NCI-H1694 (cell line): ENCODE measurements at regions not wholly inside any gene's neighbourhood (a gene's known extent, or its start where the extent isn't known, plus 50 kb on each side); places are given as distances from the start of the nearest gene placed in this dataset.

ENCODE experiments used
- DNase-seq: peaks from one replicate; lab custom pipeline; 2025; lab: John Stamatoyannopoulos, UW

DNA sequence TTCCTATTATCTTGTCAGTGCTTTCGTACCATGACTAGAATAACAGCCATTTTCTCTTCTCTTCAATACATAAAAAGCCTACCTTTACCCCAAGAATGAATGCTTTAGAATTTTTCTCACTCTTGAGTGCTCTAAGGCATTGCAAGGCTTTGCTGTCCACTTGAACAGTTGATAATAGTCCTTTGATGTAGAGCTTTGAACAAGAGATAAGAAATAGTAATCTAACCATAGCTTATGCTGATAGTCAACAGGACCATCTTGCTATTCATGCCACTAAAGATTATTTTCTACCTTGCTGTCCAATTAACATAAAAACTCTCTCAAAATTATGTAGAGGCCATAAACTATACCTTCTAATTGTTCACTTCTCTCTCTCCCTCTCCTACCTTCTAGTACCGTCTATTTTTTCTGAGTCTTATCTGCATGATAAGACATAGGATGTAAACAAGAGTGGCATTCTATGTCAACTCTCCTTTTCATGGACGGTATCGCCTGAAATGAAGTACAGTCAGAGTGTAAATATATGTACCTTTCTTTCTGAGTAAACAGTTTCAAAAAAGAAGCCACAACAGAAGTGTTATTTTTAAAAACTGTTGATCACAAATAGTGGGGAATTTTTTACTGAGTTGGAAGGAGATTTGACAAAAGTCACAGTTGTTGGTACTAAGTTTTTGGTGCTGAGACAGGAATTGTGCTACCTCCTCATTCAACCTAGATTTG lies 297.9 kb downstream of the NDFIP2 start:
- no peak for DNase-seq

DNA sequence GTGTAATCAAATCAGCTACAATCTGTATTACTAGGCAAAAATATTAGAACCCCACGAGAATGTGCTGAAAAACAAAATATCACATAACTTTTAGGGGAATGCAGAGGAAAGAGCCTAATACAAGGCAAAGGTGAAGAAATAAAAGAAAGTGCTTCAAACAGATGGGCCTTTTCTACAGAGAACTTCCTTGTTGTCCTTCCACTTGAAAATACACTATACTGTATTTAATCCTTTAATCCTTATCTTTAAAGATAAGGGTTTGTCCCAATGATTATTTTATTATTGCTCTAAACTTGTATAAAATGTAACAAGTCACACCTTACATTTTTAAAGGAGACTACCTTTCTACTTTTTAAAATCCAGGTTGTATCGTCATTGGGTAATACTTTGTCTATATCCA lies 296.5 kb downstream of the NDFIP2 start:
- no peak for DNase-seq

DNA sequence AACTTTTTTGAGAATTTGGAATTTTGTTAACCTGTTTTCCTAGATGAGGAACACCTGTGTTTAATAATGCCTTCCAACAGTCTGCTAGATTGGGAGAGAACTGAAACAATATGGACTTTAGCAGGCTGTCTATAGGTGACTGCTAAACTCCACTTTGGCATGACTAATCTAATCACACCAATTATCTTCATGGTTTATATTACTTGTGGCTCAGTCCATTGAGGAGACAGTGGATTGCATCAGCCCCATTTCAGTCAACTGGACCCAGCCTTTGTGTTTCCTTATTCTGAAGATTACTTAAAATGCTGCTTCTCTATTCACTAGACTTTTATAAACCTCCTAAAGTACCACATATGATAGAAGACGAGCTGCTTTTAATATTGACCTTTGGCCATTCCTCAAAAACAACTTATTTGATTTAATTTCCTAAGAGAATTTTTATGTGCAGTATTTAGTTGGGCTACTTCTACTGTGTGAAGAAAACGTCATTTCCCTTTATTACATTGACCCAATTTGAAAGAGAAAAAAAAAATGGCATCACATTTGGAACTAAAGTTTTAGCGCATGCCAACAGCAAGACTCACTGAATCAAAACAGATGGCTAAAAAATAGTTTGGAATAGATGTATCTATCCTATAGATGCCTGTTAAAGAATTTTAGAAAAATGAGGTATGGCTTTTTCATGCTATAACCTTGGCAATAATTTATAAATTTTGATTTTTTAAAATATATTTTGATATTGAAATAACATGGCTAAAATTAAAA lies 295.8 kb downstream of the NDFIP2 start:
- no peak for DNase-seq

DNA sequence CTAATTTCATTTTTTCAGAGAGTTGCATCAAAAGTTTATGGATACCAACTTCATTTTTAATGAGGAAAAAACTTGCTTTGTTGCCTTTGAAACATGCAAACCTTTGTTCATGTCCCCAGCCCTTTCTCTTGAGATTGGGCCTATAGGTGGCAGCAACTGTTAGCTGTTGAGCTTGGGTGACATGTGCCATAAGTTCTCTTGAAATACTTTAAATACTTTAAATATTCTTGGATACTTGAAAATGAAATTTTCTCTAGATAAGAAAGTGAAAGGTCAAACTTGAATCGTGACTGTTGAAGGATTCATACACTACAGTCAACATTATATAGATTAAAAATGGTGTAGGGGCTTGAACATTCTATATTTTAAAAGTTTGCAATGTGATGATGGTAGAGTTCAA lies 294.9 kb downstream of the NDFIP2 start:
- DNase-seq, result peak; percentile 14

DNA sequence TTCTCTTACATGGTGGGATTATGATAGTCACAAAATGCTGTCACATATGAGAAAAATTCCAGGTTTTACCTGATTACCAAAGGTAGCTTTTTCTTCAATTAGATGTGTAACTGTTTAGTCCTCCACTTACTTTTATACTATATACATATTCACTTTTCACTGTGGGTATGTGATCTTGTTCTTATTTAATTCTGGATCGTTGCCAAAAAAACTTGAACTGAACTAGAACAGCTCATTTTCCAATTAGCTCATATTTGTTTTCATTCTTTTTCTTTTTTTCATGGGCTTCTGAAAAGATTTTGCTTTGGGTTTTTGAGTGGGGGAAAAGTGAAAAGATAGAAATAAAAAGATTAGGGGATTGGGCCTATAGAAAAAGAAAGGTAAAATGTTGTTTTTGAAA lies 291.9 kb downstream of the NDFIP2 start:
- DNase-seq, result no peak

DNA sequence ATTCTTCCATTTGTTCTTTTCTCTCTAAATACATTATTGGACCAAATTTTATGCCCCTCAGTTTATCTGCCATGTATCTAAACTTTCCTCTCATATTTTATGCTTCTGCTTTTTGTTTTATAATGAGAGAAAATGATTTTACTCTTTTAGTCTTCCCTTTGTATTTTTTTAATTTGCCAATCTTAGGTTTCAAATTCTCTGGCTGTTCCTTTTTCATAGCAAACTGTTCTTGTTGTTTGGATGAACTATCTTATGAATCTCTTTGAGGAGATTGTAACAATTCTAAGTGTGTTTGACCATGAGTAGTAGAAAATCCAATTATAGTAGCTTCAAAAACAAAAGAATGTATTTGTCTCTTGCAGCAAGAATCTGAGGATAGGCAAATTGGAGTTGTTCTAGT lies 290.5 kb downstream of the NDFIP2 start:
- no peak for DNase-seq

DNA sequence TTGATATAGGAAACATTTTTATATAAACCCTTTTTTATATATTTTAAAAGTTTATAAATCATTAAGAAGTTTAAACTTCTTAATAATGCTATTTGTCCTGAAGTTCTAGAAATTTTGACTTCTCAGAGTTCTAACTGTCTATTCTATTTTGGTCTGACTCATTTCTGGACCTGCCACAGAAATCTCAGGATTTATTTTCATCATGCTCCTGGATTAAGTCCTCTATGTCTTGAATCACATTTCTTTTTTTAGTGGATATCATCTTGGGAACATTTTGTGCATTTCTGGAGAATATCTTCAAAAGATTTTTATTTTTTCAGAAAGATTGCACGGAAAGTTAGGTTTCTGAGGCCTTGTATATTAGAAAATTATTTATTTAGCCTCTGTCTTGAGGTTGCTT lies 289.1 kb downstream of the NDFIP2 start:
- no peak for DNase-seq

DNA sequence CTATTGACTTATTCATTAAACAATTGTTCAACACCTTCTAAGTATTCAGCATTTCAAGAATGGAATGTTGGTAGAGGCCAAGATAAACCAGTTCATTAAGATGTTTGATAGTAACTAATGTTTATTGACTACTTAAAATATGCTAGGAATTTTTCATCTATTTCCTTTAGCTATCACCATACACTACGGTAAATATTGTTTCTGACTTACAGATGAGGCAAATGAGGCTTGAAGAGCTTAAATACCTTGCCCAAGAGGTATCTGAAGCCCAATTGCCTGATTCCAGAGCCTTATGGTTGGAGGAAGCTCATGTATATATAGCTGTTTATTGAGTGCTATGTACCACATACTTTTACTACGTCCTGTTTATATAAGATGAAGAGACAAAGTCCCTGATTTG lies 286.2 kb downstream of the NDFIP2 start:
- no peak for DNase-seq

DNA sequence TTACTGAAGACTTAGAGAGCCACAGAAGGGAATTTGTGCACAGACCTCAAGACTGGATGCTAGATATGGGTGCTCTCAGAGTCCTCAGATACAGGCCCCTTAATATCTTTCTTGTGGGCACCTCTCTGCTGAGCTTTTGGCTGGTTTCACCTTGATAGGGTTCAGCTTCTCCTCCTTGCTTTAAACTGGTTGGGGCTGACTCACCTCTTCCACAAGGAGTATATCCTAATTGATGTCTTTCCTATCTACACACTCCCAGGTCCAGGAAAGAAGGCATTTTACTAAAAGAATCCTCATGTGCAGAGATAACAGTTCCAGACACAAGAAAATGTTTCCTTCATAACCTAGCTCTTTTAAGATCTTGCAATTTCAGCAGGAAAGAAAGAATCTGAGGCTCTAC lies 284.4 kb downstream of the NDFIP2 start:
- DNase-seq, result no peak

DNA sequence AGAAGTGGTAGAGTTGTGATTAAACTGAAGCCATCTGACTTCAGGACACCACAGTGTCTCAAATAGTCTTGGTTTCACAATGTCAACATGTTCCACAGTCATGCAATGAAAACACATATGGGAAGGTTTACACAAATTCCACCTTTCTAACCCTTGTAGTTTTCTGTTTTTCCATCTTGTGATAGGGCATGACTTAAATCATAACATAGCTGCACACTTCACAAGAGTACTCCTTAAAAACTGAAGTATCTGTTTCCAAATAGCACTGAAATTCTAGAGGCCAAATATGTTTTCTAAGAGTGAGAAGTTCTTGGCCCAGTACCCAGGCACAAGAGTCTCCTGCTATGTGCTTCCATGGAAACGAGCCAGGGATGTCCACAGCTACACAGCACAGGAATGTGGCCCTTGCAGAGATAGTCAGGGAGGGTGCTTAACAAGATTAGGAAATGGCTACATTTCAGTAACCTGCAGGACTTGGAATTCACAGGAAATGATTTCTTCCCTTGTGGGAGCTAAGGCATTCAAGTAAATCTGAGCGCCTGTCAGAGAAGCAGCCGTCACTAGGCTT lies 269.1 kb downstream of the NDFIP2 start:
- no peak for DNase-seq

DNA sequence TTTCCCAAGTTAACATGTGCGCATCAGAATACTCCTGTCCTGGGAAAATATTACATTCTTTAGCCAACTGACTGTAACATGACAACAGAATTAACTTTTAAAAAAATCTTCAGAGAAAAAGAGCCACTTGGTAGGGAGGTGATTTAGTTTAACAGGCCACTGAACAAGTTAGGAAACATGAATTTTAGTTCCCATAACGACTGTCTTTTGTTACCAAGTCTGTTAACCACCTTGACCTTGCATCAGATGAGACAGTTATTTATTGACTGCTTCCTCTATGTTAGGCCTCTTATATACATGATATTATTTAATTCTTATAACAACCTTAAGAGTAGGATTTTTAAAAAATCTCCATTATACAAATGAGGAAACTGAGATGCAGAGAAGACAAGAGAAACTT lies 268.6 kb downstream of the NDFIP2 start:
- DNase-seq, result no peak

DNA sequence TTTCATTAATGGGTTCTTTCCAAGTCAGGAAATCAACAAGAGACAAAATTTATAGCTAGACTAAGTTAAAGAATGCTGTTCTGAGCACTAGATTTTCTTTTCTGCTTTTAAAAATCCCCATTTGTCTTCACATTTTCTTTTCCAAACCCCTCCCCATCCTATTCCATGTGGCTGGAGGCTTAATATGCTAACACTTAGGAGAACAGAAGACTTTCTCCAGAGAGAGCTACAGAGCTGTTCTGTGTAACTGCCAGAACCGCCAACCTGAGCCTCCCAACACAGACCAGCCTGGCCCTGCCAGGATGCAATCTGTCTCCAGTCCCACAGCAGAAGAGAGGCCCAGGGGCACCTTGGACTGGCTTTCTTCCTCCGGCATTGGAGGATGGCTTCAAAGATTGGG lies 264.1 kb downstream of the NDFIP2 start:
- DNase-seq, result no peak

DNA sequence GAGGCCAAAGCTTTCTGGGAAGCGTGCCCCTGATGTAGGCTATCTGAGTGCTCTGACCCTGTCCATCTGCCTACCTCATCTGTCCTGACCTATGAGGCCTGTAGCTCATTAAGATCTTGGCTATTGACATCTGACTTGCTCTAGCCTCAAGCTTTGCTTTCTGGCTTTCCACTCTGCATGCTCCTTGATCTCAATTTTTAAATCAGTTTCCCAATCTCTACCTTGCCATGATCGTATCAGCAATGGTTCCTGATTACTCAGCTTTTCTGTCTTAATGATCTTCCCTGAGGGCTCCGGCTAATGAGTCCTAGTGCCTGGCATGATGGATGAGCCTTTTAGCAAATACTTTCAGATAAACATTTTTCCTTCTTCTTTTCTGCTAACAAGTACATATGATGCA lies 262.0 kb downstream of the NDFIP2 start:
- no peak for DNase-seq

DNA sequence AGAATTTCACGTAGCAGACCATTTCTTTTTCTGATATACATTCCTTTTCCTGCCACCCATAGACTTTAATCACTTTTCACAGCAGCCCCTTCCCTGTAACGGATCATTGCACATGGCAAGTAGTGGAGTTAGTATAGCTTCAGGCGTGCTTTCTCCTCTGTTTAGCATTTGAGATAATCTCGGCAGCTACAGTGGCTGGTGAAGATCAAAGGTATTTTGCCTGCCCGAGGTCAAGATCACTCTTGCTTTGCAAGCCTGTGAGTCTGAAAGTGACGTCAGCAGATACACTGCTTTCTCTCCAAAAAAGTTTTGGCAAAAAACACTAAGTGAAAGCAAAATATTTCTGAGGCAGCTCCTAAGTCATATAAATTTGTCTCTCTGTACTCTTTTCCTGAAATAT lies 260.0 kb downstream of the NDFIP2 start:
- DNase-seq, result no peak

DNA sequence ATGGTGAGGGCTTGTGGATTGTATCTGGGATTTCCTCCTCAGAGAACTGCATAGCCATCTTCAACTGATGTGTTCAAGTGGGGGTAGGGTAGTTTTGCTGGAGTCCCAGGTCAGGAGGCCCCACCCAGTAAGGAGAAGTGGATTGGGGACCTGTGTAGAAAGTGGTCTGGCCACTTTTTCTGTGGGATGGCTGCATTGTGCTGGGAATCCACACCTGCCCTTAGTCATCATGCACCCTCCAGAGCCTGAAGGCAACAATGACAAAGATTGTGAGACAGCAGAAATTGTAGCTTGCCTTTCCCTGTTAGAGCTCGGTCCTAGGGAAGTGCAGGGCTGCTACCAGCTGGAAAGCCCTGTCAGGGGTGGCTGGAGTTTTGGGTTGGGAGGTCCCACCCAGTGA lies 255.4 kb downstream of the NDFIP2 start:
- no peak for DNase-seq

DNA sequence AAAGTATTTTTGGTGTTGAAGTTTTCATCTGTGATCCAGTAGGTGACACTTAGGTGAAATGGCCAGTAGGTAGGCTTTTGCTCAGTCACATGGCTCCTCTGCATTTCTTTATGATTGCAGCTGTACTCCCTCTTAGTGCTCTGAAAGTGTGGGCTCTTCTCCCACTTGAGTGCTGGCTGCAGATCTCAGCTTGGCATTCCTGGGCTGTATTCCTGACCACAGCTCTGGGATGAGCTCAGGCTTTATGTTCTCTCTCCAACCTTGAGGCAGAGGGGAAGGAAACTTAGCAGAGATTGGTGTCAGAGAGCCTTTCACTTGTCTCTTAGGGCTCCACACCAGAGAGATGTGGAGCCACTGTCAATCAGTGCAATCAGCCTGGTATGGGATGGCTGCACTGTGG lies 254.3 kb downstream of the NDFIP2 start:
- no peak for DNase-seq

DNA sequence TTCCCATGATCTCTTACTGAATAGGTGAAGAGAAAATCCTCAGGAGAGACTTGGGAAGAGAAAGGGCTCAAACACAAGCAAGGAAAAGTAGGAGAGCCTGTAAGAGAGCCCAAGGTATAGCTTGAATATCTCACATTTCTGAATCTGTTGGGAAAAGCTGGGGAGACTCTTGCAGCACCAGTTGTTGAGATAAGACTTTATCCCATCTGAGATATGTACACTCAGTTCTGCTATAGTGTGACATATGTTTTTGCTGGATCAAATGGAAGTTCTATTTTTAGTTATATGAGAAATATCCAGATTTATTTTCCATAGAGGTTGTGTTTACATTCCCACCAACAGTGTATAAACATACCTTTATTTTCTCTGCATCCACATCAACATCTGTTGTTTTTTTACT lies 246.1 kb downstream of the NDFIP2 start:
- peak; percentile 23 for DNase-seq

DNA sequence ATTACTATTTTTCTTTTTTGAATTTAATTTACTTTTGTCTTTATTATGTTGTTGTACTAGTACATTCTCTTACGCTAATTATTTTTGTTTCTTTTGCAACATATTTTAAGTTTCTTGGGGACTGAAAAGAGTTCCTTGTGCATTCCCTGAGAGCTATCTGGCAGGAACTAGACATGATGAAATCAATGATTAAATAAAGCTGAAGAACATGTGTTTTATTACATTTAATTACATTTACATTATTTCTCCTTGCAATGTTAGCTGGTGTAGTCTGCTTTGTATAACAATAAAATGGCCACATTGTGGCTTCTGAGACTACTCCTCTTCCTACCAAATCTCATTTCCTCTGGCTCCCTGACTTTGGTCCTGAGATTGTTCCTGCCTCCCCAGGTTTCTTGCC lies 244.9 kb downstream of the NDFIP2 start:
- DNase-seq, result no peak

DNA sequence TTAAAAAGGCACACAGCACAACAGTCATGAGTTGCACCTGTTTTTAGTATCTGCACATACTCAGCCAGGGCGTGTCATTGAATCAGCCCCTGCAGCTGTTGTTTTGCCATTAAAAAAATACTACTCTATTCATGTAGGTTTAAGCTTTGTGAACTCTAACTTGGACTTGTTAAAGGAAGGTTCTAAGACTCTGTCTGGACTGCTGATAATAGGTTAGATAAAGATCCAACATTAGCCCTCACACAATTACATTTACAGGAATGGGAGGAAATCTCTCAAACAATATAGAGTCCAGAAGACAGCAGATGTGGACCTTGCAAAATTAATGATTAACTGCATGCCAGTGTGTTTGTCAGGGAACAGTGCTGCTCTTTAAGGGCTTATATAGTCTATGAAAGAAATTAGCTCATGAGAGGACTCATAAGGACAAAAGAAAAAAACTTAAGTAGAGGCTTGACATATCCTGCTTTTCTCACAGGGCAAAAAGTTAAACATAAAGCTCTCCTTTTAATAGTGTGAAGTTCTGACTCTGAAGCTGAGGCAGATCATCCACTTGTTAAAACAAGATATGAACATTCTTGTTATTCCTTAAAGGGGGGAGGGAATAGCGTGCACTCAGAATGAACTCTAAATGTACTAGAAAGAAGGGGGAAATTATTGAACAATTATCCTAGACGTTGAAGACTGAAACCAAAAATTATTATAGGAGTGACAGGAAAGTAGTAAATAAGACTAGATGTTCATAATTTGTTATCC lies 243.6 kb downstream of the NDFIP2 start:
- peak; percentile 14 for DNase-seq

DNA sequence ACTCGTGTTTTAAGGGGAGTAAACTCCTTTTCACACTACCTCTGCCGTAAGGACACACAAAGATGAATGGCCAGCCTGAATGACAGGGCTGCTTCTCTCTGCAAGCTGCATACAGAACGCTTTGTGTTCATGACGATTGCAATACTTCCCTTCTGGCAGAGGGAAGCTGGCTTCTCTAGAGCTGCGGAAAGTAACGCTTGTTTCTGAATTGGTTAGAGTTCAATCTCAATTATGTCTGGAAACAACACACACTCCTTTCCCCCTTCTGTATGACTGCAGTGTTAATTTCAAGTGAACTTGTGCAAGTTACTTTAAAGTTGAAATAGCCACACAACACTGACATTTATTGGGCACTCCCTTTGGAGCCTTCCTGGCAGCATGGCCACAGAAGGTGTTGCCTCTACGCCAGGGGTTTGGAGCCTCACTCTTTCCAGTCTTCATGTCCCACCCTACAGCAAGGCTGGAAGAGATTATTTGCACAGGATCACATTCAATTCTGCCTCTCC lies 242.6 kb downstream of the NDFIP2 start:
- no peak for DNase-seq

DNA sequence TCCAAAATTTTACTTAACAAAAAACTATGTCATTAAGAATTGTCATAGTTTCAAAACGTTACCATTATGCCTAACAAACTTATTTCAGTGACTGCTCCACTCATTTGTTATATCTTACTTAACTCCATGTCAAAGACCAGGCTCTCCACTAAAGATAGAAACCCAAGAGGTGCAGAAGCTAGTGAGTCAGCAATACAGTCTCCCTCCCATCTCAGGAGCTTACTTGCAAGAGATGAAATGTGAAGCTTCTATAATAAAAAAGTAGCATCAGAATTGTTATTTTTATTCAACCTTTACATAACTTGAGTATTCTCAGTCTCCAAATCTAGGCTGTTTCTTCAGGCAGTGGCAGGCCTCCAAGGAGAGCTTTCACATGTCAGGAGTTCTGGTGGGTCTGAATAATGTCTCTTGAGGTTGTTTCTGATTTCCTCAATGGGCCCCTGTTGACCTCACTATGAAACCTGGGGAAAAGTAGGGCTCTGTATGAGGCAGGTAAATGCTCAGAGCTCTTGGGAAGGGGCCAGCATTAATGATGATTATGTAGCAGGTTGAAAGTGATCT lies 242.0 kb downstream of the NDFIP2 start:
- no peak for DNase-seq

DNA sequence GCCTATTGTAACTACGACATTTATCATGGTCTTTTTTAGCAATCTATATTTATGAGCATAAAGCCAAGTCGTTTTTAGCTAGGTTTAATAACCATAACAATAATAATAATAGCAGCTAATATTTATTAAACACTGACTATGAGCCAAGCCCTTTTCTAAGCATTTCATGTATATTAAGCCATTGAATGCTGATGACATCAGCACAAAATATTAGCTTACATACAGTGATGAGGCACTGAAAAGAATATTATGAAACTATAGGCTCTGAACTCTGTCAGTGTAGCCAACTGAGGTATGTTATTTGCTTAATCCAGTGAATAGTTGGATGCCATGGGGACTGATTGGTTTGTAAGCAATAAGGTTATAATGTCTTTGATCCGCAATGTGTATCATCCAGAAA lies 235.2 kb downstream of the NDFIP2 start:
- no peak for DNase-seq
